ENCODE measurements at regions not wholly inside any gene's neighbourhood (a gene's known extent, or its start where the extent isn't known, plus 50 kb on each side); places are given as distances from the start of the nearest gene placed in this dataset.

DNA sequence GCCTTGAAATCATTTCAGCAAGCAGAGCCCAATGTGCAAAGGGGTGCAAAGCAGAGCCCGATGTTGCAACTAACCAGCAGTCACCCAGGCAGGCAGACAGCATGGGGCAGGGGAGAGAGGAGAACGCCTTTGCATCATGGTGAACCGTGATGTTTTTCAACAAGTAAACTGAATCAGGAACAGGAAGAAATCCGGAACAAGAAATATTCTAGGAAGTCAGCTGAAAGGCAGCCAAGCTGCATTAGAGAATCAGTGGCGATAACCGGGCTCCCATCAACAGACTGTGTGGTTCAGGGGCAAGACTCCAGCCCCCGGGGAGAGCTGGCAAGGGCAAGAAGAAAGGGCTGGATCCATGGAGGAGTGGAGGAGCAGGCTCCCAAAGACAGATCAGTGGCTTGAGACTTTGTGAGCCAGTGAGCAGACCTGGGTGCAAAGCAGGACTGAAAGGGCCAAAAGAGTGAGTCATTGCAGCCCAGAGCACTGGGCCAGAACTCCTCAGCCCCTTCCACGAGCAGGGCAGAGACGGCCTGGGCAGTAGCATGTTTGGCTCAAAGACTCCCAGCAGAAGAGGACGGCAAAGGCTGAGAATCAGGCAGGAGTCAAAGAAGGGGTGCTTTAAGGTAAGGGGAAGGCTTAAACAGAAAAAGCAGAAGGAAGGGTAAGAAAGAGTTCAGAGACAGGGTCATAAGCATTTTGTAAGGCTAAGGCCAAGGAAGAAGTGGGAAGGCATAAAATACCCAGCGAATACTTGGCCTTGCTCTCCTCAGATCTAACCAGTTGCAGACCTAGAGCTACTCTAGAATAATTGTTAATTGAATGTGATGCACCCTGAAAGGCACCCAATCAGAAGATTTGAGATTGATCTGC is 155.0 kb downstream of the SETD4 start:
- no peak for DNase-seq (ENCODE audit: low read depth)
- TF ChIP-seq, protein P1, sequence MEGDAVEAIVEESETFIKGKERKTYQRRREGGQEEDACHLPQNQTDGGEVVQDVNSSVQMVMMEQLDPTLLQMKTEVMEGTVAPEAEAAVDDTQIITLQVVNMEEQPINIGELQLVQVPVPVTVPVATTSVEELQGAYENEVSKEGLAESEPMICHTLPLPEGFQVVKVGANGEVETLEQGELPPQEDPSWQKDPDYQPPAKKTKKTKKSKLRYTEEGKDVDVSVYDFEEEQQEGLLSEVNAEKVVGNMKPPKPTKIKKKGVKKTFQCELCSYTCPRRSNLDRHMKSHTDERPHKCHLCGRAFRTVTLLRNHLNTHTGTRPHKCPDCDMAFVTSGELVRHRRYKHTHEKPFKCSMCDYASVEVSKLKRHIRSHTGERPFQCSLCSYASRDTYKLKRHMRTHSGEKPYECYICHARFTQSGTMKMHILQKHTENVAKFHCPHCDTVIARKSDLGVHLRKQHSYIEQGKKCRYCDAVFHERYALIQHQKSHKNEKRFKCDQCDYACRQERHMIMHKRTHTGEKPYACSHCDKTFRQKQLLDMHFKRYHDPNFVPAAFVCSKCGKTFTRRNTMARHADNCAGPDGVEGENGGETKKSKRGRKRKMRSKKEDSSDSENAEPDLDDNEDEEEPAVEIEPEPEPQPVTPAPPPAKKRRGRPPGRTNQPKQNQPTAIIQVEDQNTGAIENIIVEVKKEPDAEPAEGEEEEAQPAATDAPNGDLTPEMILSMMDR (IDR thresholded peaks at IDR 0.05; ENCODE audit: control insufficient read depth, extremely low read depth, insufficient read depth), result no peak
- H3K4me3 ChIP-seq (ENCODE audit: low read depth, low read length), result no peak overlapping the region

DNA sequence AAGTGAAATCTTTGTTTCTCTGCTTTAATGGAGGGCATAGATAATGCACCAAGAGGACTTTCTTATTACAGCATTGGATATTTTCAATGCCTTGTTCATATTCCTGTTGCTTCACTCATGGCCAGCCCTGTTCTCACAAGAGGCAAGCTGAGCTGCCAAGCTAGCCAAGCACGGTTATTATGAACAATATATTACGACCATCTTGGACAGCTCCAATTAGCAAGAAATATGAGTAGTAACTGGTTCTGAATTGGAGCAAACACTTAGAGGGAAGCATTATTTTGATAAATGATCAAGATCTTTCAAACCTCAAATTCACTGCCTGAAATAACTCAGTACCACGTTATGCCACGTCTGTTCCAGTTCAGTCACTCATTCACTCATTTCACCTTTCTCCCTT is 159.8 kb downstream of the SETD4 start:
- TF ChIP-seq, protein P1 (IDR thresholded peaks at IDR 0.05; ENCODE audit: control insufficient read depth, extremely low read depth, insufficient read depth), result no peak
- H3K4me3 ChIP-seq (ENCODE audit: low read depth, low read length), result no peak overlapping the region
- no peak for DNase-seq (ENCODE audit: low read depth)

DNA sequence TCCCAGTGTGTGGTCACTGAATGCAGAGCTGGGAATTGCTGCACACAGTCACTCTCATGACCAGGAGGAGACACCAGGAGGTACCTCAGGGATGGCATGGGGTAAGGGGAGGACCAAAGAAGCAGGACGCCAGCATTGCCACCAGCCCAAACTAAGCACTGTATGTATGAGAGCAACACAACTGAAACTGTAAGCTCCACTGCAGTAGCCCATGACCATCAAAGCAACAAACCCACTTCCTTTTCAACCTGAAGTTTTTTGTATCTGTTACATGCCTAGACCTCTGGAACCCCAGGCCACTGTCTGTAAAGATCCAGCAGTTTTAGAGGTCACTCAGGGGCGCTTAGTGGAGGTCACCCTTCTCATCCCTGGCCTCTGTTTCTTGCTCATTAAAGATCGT is 164.3 kb downstream of the SETD4 start:
- no peak overlapping the region for H3K4me3 ChIP-seq (ENCODE audit: low read depth, low read length)
- no peak for DNase-seq (ENCODE audit: low read depth)
- TF ChIP-seq, protein P1 (IDR thresholded peaks at IDR 0.05; ENCODE audit: control insufficient read depth, extremely low read depth, insufficient read depth), result no peak

DNA sequence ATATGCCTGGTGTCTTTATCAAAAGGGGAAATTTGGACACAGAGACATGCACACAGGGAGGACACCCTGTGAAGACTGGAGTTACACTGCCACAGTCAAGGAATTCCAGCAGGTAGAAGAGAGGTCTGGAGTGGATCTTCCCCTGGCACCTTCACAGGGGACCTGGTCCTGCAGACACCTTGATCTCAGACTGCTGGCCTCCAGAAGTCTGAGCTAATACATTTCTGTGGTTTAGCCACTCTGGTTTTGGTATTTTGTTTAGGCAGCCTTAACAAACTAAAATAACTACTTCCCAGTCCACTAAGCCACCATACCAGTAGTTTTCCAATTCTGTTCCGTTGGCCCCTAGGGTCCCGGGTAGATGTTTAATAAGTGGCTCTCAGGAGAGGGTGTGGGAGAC is 164.7 kb downstream of the SETD4 start:
- no peak for DNase-seq (ENCODE audit: low read depth)
- TF ChIP-seq, protein P1 (IDR thresholded peaks at IDR 0.05; ENCODE audit: control insufficient read depth, extremely low read depth, insufficient read depth), result no peak
- H3K4me3 ChIP-seq (ENCODE audit: low read depth, low read length), result no peak overlapping the region

DNA sequence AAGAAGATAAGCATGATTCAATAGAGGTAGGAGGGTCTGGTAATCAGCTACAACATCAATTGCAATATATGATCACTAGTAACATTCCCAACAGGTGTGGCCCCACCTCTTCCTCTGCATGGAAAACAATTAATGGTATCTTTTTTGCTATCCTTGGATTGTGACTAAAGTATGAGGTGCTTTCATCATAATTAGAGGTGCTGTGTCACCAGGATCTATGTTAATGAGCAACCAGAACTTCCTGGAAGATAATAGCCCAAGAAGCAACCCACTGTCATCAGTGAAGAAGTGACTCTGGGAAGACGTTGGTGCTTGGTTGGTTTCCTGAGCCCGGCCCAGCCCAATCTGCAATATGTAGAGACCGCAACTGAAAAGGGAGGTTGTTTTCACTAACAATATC is 167.2 kb downstream of the SETD4 start:
- TF ChIP-seq, protein P1 (IDR thresholded peaks at IDR 0.05; ENCODE audit: control insufficient read depth, extremely low read depth, insufficient read depth), result no peak
- H3K4me3 ChIP-seq (ENCODE audit: low read depth, low read length), result no peak overlapping the region
- no peak for DNase-seq (ENCODE audit: low read depth)

DNA sequence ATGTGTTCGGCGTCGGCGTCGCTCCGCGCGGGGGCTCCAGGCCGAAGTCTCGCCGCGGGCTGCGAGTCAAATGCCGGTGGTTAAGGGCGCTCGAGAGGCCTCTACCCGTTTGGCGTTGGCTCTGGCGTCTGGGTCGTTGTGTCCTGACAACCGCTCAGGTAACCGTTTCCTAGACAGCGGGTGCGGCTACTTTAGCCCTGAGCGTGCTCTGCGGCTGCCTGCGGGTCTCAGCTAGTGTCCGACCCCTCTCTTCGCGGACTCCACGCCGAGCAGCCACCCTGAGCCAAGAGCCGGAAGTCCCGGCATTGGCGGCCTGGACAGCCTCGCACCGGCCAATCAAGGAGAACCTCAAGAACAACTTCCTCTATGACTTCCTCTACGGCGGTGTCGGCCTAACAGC is 173.4 kb downstream of the SETD4 start:
- no peak overlapping the region for H3K4me3 ChIP-seq (ENCODE audit: low read depth, low read length)
- DNase-seq (ENCODE audit: low read depth), result no peak
- TF ChIP-seq, protein P1 (IDR thresholded peaks at IDR 0.05; ENCODE audit: control insufficient read depth, extremely low read depth, insufficient read depth), result no peak
